NCI-H82 (cell line): ENCODE measurements at regions not wholly inside any gene's neighbourhood (a gene's known extent, or its start where the extent isn't known, plus 50 kb on each side); places are given as distances from the start of the nearest gene placed in this dataset.

Source experiments
- DNase-seq: peaks from one replicate; lab custom pipeline; 2025; lab: John Stamatoyannopoulos, UW

- no peak for DNase-seq
Measured at GRCh38 chr15:69987492-69988489, 109.9 kb downstream of the TLE3 start.

- DNase-seq: no peak
Measured at GRCh38 chr15:69988541-69989225, 109.0 kb downstream of the TLE3 start.

GRCh38 chr15:69990566-69991421 lies 106.9 kb downstream of the TLE3 start:
- peak; percentile 95 for DNase-seq

- peak; percentile 79 for DNase-seq
Measured at GRCh38 chr15:69991551-69991980, 106.2 kb downstream of the TLE3 start.

- no peak for DNase-seq
Measured at GRCh38 chr15:69992348-69992747, 105.4 kb downstream of the TLE3 start.

GRCh38 chr15:69994429-69995205 lies 103.1 kb downstream of the TLE3 start:
- no peak for DNase-seq

GRCh38 chr15:69996321-69997160 lies 101.2 kb downstream of the TLE3 start:
- peak; percentile 82 for DNase-seq

GRCh38 chr15:69997161-69997485 lies 100.6 kb downstream of the TLE3 start:
- peak; percentile 96 for DNase-seq
